ENCODE measurements at regions not wholly inside any gene's neighbourhood (a gene's known extent, or its start where the extent isn't known, plus 50 kb on each side); places are given as distances from the start of the nearest gene placed in this dataset.

DNA sequence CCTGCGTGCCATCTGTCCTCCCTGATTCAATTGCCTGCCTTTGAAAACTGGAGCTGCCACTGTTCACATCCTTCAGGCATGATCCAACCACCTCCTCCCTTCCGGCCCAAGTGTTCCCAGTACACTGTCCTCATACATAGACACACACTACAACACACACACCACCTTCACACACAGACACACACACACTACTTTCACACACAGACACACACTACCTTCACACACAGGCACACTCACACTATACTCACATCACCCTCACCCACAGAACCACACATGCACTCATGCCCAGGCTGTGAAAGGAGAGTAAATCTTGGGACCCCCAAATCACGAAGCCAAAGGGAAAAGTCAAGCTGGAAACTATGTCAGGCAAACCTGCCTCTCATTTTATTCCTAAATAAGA is 109.4 kb upstream of the MYLIP start:
- TF ChIP-seq, protein P1, sequence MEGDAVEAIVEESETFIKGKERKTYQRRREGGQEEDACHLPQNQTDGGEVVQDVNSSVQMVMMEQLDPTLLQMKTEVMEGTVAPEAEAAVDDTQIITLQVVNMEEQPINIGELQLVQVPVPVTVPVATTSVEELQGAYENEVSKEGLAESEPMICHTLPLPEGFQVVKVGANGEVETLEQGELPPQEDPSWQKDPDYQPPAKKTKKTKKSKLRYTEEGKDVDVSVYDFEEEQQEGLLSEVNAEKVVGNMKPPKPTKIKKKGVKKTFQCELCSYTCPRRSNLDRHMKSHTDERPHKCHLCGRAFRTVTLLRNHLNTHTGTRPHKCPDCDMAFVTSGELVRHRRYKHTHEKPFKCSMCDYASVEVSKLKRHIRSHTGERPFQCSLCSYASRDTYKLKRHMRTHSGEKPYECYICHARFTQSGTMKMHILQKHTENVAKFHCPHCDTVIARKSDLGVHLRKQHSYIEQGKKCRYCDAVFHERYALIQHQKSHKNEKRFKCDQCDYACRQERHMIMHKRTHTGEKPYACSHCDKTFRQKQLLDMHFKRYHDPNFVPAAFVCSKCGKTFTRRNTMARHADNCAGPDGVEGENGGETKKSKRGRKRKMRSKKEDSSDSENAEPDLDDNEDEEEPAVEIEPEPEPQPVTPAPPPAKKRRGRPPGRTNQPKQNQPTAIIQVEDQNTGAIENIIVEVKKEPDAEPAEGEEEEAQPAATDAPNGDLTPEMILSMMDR (conservative IDR thresholded peaks at IDR 0.05; ENCODE audit: low read depth in 2 of 2): no peak
- TF ChIP-seq, protein P2, sequence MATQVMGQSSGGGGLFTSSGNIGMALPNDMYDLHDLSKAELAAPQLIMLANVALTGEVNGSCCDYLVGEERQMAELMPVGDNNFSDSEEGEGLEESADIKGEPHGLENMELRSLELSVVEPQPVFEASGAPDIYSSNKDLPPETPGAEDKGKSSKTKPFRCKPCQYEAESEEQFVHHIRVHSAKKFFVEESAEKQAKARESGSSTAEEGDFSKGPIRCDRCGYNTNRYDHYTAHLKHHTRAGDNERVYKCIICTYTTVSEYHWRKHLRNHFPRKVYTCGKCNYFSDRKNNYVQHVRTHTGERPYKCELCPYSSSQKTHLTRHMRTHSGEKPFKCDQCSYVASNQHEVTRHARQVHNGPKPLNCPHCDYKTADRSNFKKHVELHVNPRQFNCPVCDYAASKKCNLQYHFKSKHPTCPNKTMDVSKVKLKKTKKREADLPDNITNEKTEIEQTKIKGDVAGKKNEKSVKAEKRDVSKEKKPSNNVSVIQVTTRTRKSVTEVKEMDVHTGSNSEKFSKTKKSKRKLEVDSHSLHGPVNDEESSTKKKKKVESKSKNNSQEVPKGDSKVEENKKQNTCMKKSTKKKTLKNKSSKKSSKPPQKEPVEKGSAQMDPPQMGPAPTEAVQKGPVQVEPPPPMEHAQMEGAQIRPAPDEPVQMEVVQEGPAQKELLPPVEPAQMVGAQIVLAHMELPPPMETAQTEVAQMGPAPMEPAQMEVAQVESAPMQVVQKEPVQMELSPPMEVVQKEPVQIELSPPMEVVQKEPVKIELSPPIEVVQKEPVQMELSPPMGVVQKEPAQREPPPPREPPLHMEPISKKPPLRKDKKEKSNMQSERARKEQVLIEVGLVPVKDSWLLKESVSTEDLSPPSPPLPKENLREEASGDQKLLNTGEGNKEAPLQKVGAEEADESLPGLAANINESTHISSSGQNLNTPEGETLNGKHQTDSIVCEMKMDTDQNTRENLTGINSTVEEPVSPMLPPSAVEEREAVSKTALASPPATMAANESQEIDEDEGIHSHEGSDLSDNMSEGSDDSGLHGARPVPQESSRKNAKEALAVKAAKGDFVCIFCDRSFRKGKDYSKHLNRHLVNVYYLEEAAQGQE (IDR thresholded peaks at IDR 0.05; ENCODE audit: unreplicated experiment): no peak
- TF ChIP-seq POLR2AphosphoS5 (IDR thresholded peaks at IDR 0.05; ENCODE audit: low read depth): no peak
- TF ChIP-seq ZNF114 (CRISPR knock-in tag; IDR thresholded peaks at IDR 0.05): no peak
- TF ChIP-seq, protein P3, sequence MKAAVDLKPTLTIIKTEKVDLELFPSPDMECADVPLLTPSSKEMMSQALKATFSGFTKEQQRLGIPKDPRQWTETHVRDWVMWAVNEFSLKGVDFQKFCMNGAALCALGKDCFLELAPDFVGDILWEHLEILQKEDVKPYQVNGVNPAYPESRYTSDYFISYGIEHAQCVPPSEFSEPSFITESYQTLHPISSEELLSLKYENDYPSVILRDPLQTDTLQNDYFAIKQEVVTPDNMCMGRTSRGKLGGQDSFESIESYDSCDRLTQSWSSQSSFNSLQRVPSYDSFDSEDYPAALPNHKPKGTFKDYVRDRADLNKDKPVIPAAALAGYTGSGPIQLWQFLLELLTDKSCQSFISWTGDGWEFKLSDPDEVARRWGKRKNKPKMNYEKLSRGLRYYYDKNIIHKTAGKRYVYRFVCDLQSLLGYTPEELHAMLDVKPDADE (IDR thresholded peaks at IDR 0.05): no peak
- no peak for TF ChIP-seq EZH2phosphoT487 (IDR thresholded peaks at IDR 0.05; ENCODE audit: unreplicated experiment)
- TF ChIP-seq EZH2 (IDR thresholded peaks at IDR 0.05; ENCODE audit: low read depth, unreplicated experiment): no peak
- TF ChIP-seq JUNB (IDR thresholded peaks at IDR 0.05; ENCODE audit: unreplicated experiment): no peak
- TF ChIP-seq NANOG (IDR thresholded peaks at IDR 0.05; ENCODE audit: borderline replicate concordance): no peak
- no peak for TF ChIP-seq CREB1 (CRISPR knock-in tag; IDR thresholded peaks at IDR 0.05; ENCODE audit: low read depth)
- TF ChIP-seq, protein P4, sequence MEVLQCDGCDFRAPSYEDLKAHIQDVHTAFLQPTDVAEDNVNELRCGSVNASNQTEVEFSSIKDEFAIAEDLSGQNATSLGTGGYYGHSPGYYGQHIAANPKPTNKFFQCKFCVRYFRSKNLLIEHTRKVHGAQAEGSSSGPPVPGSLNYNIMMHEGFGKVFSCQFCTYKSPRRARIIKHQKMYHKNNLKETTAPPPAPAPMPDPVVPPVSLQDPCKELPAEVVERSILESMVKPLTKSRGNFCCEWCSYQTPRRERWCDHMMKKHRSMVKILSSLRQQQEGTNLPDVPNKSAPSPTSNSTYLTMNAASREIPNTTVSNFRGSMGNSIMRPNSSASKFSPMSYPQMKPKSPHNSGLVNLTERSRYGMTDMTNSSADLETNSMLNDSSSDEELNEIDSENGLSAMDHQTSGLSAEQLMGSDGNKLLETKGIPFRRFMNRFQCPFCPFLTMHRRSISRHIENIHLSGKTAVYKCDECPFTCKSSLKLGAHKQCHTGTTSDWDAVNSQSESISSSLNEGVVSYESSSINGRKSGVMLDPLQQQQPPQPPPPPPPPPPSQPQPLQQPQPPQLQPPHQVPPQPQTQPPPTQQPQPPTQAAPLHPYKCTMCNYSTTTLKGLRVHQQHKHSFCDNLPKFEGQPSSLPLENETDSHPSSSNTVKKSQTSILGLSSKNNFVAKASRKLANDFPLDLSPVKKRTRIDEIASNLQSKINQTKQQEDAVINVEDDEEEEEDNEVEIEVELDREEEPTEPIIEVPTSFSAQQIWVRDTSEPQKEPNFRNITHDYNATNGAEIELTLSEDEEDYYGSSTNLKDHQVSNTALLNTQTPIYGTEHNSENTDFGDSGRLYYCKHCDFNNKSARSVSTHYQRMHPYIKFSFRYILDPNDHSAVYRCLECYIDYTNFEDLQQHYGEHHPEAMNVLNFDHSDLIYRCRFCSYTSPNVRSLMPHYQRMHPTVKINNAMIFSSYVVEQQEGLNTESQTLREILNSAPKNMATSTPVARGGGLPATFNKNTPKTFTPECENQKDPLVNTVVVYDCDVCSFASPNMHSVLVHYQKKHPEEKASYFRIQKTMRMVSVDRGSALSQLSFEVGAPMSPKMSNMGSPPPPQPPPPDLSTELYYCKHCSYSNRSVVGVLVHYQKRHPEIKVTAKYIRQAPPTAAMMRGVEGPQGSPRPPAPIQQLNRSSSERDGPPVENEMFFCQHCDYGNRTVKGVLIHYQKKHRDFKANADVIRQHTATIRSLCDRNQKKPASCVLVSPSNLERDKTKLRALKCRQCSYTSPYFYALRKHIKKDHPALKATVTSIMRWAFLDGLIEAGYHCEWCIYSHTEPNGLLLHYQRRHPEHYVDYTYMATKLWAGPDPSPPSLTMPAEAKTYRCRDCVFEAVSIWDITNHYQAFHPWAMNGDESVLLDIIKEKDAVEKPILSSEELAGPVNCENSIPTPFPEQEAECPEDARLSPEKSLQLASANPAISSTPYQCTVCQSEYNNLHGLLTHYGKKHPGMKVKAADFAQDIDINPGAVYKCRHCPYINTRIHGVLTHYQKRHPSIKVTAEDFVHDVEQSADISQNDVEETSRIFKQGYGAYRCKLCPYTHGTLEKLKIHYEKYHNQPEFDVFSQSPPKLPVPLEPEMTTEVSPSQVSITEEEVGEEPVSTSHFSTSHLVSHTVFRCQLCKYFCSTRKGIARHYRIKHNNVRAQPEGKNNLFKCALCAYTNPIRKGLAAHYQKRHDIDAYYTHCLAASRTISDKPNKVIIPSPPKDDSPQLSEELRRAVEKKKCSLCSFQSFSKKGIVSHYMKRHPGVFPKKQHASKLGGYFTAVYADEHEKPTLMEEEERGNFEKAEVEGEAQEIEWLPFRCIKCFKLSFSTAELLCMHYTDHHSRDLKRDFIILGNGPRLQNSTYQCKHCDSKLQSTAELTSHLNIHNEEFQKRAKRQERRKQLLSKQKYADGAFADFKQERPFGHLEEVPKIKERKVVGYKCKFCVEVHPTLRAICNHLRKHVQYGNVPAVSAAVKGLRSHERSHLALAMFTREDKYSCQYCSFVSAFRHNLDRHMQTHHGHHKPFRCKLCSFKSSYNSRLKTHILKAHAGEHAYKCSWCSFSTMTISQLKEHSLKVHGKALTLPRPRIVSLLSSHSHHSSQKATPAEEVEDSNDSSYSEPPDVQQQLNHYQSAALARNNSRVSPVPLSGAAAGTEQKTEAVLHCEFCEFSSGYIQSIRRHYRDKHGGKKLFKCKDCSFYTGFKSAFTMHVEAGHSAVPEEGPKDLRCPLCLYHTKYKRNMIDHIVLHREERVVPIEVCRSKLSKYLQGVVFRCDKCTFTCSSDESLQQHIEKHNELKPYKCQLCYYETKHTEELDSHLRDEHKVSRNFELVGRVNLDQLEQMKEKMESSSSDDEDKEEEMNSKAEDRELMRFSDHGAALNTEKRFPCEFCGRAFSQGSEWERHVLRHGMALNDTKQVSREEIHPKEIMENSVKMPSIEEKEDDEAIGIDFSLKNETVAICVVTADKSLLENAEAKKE (CRISPR knock-in tag; IDR thresholded peaks at IDR 0.05): no peak
- no peak for TF ChIP-seq ZNF331 (CRISPR knock-in tag; IDR thresholded peaks at IDR 0.05; ENCODE audit: low read depth)
- no peak for TF ChIP-seq STAT1 (IDR thresholded peaks at IDR 0.05; ENCODE audit: unreplicated experiment)
